Activated CD4-positive, alpha-beta T cell treated with anti-CD3 and anti-CD28 coated beads, Interleukin-2, amount 50 U/mL, for 4 hours (primary cell): ENCODE measurements at regions not wholly inside any gene's neighbourhood (a gene's known extent, or its start where the extent isn't known, plus 50 kb on each side); places are given as distances from the start of the nearest gene placed in this dataset.

Experiments used
- DNase-seq, 2 experiments: peaks; one replicate each; pipeline ENCODE4 v3.0.0-alpha.2; 2020

DNA sequence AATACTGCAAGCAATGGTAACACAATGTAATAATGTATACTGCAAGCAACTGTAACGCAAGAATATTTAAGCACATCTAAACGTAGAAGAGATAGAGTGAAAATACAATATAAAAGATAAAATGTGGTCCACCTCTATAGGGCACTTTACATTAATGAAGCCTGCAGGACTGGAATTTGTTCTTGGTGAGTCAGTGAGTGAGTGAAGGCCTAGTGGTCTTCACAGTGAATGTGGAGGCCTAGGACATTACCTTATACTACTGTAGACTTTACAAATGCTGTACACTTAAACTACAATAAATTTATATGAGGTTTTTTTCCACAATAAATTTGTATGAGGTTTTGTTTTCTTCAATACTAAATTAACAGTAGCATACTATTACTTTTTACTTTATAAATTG is 287.4 kb upstream of the SNX7 start:
- DNase-seq, result no peak

DNA sequence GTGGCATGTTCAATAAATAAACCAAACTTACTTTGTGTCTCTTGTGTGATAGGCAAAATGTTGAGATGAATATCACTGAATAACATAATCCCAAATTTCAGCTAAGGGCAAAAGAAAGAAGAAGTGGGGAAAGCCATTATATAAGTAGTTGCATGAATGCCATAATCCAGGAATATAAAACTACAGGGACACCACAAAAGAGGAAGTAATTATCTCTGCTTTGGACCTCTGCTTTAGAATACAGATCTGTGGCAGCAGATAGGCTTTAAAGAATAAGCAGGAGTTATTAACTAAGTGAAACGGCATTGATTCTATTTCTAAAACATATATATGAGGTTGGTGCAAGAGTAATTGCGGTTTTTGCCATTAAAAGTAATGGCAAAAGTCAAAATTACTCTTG is 288.5 kb upstream of the SNX7 start:
- DNase-seq, result no peak

DNA sequence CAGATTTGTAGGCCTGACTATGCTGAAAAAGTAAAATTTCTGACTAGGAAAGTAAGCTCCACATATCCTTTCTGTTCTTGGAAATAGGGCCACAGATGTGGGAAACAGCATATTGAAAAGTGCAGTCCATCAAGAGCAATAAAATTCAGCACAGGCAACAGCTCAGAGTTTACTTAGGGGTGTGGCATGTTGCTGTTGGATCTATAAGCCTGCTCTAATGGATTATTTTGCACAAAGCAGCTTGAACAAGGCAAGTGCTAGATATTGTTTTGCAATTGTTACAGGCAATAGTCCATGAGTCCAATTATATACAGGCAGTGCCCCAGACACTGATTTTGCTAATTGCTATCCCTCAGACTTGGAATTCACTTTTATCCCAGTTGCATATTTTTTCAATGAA is 289.8 kb upstream of the SNX7 start:
- DNase-seq, result no peak

DNA sequence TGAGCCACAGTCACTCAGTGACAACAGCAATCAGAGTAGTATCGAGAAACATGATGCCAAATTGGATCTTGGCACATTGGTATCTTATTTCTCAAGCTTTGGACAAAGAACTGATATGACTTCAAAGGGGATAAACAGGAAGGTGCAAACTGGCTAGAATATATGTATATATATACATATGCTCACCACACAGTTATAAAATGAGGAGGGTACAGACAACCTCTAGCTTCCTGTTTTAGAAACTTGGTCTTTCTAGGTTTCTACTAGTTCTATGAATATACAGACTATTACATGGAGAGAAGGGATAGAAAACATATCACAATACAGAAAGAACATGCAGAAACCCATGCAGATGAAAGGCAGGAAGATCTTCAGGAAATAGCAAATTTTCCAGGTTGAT is 292.1 kb upstream of the SNX7 start:
- DNase-seq, result no peak

DNA sequence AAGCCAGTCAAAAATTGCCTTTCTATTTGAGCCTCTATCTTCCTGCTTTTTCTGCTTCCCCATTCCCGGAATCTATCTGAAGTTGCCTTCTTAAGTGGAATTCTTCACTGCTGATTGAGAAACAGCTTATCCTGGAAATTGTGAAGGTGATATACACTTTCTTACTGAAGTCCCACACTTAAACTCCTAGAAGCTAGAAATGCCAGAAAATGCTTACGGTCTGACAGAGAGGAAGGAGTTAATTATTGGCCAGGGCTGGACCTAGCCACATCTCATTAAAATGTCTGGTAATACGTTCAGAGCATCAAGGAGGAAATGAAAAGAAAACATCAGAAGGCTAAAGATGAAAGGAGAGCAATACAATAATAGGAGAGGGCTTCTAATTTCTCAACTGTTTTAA is 292.5 kb upstream of the SNX7 start:
- DNase-seq, result no peak

DNA sequence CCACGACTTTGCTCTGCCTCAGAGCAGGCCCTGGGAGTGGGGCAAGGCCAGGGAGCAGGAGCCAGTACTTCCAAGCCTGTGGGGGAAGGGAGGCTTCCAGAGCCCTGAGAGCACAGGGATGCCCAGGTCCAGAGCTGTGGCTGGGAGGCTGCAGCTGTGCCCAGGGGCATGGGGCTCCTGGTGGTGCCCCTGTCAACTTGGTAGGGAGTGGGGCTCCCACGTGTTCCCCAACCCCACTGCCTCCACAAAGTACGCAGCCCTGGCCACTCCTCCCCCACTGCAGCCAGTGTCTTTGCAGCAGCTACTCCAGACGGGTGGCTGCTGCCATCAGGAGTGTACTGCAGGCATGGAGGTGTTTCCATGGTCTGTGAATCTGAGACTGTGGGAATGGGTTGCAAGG is 294.1 kb upstream of the SNX7 start:
- DNase-seq, result no peak

DNA sequence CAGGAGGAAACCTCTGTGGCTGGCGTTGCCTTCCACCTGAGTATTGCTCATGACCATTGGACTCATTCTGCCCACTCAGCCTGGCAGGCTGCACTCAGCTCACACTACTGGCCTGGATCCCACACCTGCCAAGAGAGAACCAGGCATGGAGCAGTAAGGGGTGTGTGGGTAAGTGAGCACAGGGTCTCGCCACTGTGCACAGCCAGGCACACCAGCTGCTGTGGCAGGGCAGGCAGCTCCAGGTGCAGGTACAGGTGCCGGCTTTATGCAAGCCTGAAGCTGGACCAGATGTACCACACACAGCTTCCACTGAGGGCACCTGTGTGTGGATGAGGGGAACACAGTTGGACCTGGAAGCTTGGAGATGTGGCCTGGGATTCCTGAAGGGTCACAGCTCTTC is 295.2 kb upstream of the SNX7 start:
- DNase-seq, result no peak

DNA sequence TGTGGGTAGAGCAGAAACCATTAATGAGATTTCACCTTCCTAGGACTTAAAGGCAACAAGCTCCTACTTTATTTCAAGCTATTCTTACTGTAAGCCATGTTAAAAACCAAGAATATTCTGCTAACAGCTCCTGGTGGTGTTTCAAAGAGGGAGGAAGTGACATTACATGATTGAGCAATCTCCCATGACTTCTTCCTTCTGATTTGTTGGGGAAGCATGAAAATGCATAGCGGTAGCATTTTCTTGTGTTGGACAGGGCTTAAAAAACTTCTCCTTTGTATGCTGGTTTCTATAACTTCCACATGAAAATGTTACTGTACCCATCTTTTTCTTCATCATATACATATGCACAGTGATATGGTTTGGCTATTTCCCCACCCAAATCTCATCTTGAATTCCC is 297.0 kb upstream of the SNX7 start:
- DNase-seq, result no peak

DNA sequence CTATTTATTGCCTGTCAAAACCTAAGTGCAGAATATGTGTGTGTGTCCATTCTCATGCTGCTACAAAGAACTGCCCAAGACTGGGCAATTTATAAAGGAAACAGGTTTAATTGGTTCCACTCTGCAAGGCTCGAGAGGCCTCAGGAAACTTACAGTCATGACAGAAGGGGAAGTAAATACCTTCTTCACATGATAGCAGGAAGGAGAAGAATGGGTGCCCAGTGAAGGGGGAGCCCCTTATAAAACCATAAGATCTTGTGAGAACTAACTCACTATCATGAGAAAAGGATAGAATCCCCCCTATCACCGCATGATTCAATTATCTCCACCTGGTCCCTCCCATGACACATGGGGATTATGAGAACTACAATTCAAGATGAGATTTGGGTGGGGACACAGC is 300.7 kb upstream of the SNX7 start:
- no peak for DNase-seq

DNA sequence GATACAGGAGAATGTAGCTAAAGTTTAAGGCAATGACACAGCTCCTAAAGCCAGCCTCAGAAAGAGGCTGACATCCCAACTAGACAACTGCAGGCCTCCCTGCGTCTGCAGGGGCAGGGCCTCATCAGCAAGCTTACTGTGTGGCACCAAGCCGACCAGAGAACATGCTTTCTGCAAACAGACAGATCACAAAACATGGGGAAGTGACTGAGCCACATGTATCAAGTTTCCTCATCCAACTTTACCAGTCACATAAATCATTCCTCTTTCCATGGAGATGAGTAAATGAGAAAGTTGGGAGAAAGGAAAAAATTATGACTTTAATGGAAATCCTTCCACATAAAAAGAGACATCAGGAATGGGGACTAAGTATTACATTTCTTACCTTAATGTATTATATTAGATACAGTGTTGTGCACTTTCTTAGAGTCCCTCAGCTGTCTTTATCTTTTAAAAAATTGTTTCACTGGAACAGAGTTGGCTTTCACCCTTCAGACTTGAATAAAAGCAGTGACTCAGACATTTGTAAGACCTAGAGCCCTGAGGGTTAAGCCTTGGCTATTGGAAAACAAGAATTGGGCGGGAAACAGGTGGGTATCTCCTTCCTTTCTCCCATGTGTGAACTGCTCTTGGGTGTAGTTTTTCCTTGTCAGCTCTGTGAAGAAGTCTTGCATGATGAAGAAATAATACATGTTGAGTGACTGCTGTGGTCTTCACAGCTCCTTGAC is 305.7 kb upstream of the SNX7 start:
- no peak for DNase-seq

DNA sequence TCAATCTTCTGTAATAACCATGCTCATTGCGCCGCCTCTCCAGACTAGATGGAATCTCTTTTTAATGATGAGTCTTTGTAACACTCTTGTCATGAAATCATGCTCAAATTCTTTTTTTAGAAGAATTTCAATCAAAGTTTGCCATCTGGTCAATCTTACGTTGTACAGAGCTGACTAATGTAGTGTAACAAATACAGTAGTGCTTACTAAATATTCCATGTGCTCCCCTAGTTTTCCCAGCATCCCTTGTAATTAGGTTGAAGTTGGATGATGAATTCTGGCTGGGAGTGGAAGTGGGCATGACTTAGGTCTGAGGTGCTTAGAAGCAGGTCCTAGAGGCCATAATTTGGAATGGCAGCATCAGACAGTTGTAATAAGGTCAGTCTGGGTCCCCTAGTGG is 309.1 kb upstream of the SNX7 start:
- DNase-seq, result no peak

DNA sequence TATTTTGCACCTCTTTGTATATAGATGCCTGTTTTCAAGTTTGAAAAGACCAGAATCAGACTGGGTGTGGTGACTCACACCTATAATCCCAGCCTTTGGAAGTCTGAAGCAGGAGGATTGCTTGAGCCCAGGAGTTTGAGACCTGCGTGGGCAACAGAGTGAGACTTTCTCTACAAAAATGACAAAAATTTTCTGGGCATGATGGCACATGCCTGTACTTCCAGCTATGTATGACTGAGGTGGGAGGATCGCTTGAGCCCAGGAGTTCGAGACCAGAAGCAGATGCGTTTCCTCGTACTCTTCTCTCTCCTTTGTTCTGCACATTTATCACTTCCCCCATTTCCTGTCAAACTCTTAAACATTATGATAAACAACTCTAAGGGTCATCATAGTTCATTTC is 310.0 kb upstream of the SNX7 start:
- no peak for DNase-seq

DNA sequence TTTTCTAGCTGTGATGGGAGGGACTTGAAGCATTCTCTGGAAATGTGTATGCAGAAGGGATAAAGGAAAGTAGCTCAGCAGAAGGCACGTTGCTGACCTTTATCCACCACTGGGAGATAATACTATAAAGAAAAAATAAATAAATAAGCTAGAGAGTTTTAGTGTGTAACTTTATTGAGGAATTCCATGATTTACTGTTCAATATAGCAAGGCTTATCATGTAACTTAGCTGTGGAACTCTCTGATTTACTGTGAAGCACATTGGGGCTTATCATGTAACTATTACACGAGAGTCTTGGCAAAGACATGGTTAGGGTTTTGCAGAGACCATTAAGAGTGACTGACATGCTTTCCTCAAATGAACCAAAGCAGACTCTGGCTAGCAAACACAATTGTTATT is 316.1 kb upstream of the SNX7 start:
- DNase-seq, result no peak

DNA sequence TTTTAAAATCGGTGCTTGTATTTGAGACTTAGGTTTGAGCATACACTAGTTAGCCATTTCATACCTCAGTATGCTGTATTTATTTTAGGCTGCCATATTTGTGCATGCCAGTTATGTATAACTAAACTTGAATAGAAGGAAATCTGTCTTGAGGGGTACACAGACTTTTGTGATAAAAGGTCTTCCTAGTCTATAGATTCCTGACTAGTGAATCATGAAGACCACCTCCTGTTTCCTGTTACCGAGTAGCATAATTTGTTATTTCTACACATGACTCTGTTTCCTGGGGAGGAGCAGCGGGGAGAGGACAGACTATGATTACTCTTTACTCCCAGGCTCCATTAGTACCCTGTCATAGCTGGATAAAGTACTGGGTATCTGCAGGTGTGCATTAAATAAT is 316.8 kb upstream of the SNX7 start:
- no peak for DNase-seq

DNA sequence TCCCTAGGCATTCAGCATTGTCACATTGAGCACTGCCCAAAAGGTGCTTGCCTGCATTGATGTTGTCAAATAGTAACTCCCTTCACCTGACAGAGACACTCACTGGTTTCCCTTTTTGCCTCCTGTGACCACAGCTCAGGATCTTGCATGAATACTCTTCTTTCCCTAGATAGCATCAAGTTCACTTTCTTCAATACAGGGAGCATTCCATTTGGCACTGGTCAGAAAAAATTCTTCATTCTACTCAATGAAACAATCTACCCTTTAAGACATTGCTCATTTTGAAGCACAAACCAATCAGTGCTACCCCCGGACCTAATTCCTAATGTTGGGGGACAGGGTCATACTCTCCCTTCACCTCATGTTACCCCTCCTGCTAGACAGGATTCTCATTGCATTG is 319.0 kb upstream of the SNX7 start:
- no peak for DNase-seq

DNA sequence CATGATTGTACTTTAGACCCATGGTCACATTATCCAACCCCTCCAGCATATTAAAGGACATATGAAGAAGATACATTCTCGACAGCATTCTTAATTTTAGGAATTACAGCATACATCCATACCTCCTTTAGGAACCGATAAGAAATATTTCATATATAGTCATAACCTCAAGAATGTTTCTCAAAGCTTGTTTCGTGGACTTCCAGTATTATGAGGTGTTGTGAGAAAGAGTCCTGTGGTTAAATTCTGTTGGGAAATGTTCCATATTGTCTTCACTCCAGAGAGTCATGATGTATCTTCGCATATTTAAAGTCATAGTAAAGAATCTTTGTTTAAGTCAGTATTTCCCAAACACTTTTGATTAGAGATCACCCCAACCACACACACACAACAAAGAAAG is 321.0 kb upstream of the SNX7 start:
- no peak for DNase-seq

DNA sequence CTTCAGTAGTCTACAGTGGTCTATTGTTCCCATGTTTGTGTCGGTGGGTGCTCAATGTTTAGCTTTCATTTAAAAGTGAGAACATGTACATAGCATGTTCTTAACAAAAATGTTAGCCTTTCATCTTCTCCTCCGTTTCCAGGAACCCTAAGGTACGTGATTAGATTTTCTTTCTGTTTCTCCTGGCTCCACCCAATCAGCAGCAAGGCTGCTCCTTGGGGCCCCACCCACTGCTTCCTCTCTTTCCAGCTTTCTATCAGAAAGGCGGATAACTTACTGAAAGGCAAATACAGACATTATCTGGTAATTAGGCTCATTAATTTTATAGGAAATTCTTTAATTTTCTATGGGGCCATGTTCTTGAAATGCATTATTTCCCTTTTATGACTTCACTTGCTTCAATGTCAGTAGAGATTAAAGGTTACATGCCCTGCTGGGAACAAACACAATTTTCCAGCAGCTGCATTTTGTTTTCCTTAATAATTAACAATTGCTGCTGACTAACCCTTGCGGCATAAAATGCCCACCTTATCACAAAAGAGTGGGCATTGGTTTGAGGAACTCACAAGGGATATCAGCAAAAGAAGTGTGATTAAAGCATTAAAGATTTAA is 324.9 kb upstream of the SNX7 start:
- DNase-seq, result no peak

DNA sequence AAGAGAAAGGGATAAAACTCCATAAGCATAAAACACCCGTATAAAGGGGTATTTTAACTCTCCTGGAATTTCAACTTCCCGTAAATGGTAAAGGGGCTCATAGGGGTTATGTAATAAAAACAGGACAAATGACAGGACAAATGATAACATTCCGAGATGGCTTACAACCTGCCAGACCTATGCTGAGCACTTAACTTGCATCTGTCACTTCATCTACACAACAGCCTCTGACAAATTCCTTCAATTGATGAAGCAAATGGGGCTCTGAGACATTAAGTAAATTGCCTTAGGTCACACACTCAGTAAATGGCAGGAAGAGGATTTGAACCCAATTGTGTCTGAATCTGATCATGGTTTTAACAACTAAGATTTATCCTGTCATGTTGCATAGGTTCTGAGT is 327.6 kb upstream of the SNX7 start:
- no peak for DNase-seq

DNA sequence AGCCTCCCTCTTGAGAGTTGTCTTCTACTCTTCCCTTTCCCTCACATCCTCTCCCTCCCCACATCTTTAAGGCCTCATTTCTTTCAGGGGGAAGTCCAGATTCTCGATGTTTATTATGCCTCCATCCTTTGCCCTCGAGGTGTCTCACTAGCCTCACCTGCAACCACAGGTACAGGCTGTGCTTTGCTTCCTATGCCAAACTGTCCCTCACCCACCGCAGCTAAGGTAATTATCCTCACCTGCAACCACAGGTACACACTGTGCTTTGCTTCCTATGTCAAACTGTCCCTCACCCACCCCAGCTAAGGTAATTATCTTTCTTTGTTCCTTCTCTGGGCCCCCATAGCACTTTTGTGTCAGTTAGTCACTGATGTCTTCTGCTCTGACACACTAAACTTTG is 328.1 kb upstream of the SNX7 start:
- no peak for DNase-seq

DNA sequence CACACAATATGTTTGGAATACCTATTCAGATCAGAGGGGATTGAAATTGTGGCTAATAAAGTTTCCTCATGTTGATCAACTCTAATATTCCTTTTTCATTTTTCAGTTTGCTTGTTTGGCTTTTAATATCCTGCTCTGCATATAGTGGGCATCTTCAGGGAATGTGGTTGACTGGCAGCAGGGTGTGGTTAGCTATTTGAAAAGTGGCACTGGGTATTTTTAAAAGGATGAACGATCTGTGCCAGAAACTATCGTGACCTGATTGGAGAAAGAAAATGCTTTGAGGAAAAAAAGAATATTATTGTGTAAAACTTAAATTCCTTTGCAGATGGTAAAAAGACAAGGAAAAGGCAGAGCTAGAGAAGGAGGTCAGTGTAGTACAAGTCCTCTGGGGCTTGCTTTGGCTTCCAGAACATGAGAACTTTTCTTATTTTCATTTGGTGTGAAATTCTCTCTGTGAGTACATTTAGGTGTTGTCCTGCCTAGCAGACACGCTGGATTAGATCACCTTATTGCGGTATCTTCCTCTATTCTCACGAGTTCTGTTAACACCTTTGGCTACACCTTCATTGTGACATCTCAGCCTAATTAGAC is 329.7 kb upstream of the SNX7 start:
- DNase-seq, result no peak

DNA sequence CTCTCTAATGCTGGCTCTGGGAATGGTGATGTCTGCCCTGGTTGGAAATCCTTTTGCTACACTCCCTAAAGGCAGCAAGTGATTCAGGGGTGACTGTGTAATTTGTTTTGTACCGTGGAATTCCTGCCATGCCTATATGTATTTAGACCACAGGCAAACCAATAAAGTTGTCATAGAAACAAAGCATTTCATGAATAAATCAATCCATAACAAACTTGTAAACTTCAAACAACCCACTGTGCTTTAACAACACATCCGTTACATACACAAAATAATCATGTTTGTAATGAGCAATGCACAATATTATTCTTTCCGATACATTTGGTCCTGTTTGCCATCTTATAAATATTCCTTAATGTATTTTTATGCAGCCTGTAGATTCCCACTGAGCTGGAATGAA is 330.3 kb upstream of the SNX7 start:
- no peak for DNase-seq

DNA sequence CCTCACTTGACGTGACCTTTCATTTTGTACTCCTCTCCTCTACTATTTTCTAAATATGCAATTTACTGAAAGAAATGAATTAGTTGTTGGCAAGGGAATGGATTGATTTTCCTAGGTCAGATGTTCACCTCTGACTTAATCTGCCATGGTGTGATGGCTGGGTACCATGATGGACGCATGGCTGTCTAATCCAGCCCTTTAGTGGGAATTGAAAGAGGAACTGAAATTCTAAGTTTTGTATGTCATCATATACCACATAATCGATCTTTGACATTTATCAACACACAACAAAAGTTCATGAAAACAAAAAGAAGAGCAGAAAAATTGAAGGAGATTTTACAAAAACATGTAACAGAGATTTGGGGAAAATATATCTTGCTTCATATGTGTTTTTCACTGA is 331.3 kb upstream of the SNX7 start:
- no peak for DNase-seq

DNA sequence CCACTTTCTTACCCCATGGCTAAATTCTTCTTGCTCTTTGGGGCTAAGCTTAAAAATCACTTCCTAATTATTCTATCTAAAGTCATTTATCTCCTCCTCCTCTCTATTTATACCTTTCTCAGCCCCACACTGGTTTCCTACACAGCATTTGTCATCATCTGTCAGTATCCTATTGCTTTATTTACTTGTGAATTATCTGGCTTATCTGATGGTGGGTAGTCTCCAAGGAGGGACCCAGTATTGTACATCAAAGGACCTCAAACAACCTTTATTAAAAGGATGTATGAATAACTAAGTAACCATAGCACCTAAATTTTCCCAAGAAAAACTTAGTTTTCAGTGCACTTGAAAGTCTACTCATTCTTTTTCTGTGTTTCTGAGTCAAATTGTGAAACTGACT is 332.7 kb upstream of the SNX7 start:
- DNase-seq, result no peak

DNA sequence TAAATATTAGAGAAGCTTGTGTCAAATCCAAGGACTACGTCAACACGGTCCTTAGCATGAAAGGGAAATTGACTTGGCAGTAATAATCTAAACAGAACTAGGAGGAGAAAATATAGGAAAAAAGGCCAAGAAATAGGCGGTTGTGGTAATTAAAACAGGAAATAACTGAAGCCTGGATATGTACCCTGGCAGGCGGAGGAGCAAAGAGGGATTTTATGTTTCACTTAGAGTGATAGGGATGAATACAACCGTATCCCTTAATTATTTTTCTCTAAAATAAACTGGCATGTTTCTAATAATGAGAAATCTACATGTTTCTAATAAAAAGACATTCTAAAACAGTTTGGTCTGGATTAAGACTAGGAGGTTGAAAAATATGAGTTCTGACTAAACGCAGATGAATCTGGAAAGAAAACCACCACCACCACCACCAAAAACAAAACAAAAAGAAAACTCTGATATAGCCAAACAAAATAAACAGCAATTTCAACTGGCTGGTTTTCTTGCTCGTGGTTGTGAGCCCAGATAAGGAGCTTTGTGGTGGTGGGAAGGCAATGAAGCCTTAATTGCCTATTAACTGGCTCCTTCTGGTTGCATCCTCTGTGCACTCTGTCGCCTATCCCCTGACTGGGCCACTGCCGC is 334.2 kb upstream of the SNX7 start:
- DNase-seq, result no peak
